Right atrium auricular region (tissue), 2 donors: ENCODE measurements at regions not wholly inside any gene's neighbourhood (a gene's known extent, or its start where the extent isn't known, plus 50 kb on each side); places are given as distances from the start of the nearest gene placed in this dataset.
"Not testable (repeated sequence)": the region's sequence is repeated elsewhere in the genome, so short reads cannot be mapped to it uniquely, and the experiment has no call there.

Experiments used
- DNase-seq: peaks from one replicate; pipeline ENCODE4 v3.0.0-alpha.2; 2019; ENCODE audit warnings: low spot score
- H3K27ac ChIP-seq, 2 donors: fragments of 200-600 bp; sonication (generic); 1 replicate in 1 of 2; 2 replicates in 1 of 2; pipeline ENCODE4 v1.5.1; 2016 to 2019
- H3K27me3 ChIP-seq, 2 donors: fragments of 200-600 bp; sonication (generic); one replicate each; pipeline versions ENCODE4 v1.5.1 to v1.6.0; 2017 to 2019
- H3K36me3 ChIP-seq: fragments of 200-600 bp; sonication (generic); one replicate; pipeline ENCODE4 v1.5.1; 2016
- H3K4me1 ChIP-seq, 2 donors: fragments of 200-600 bp; sonication (generic); one replicate each; pipeline versions ENCODE4 v1.5.1 to v1.6.0; 2017 to 2019
- H3K4me3 ChIP-seq, 2 donors: fragments of 200-600 bp; sonication (generic); 1 replicate in 1 of 2; 2 replicates in 1 of 2; pipeline ENCODE4 v1.5.1; 2017 to 2019; ENCODE audit warnings: mild to moderate bottlenecking in 1 of 2, moderate library complexity in 1 of 2
- H3K9me3 ChIP-seq, 2 donors: fragments of 200-600 bp; sonication (generic); one replicate each; pipeline ENCODE4 v1.5.1; 2019
- TF ChIP-seq, protein P1 (sequence below), 2 donors: fragments of 200-600 bp; sonication (generic); IDR thresholded peaks; one replicate each; pipeline ENCODE4 v1.5.1; 2019; ENCODE audit warnings: antibody characterized with exemption in 2 of 2

DNA sequence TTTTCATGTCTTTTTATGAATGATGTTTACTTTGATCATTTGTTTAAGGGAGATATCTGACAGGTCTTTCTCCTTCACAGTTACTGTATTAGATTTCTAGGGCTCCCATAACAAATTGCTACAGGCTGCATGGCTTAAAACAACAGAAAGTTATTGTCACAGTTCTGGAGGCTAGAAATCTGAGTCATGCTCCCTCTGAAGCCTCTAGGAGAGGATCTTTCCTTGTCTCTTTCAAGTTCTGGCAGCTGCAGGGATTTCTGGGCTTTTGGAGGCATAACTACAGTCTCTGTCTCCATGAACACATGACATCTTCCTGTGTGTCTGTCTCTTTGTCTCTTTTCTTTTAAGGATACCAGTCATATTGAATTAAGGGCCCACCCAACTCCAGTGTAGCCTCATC lies 557.3 kb upstream of the SEMA6A start:
- Histone ChIP-seq H3K36me3 (no peaks in the 10 kb centered on the region), H3K4me3 (no peak overlapping the region), H3K4me1 (no peaks in the 10 kb centered on the region), H3K27ac (no peak overlapping the region), H3K27me3 (no peaks in the 10 kb centered on the region), H3K9me3 (peaks cover 0 to 4% of the 10 kb centered on the region in 2 donors)
- TF ChIP-seq, protein P1, sequence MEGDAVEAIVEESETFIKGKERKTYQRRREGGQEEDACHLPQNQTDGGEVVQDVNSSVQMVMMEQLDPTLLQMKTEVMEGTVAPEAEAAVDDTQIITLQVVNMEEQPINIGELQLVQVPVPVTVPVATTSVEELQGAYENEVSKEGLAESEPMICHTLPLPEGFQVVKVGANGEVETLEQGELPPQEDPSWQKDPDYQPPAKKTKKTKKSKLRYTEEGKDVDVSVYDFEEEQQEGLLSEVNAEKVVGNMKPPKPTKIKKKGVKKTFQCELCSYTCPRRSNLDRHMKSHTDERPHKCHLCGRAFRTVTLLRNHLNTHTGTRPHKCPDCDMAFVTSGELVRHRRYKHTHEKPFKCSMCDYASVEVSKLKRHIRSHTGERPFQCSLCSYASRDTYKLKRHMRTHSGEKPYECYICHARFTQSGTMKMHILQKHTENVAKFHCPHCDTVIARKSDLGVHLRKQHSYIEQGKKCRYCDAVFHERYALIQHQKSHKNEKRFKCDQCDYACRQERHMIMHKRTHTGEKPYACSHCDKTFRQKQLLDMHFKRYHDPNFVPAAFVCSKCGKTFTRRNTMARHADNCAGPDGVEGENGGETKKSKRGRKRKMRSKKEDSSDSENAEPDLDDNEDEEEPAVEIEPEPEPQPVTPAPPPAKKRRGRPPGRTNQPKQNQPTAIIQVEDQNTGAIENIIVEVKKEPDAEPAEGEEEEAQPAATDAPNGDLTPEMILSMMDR (IDR thresholded peaks at IDR 0.05): no peak
- no peak for DNase-seq

- no peak for DNase-seq
- H3K4me3 ChIP-seq: no peak overlapping the region
- TF ChIP-seq, protein P1 (IDR thresholded peaks at IDR 0.05): no peak
- no peaks in the 10 kb centered on the region for H3K27me3 ChIP-seq
- H3K27ac ChIP-seq: no peak overlapping the region
- H3K4me1 ChIP-seq: no peaks in the 10 kb centered on the region
- peaks cover 0 to 4% of the 10 kb centered on the region in 2 donors for H3K9me3 ChIP-seq
- H3K36me3 ChIP-seq: no peaks in the 10 kb centered on the region
Measured at GRCh38 chr5:117131048-117131679, 556.5 kb upstream of the SEMA6A start.

DNA sequence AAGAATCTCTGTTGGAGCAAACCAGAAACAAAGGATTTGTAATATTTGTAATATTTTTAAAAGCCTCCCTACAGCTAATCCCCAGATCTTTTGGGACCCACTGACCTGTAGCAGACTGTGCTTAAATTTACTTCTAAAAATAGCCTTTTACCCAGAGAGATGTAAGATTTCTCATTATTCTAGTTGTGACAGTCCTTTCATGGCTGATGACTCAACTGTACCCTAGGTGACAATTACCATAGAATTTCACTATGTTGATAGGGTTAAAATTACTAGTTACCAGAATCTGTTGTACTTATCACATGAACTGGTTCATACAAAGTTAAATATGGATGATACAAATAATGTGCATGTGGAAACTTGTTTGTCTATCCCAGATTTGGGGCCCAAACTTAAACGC lies 543.9 kb upstream of the SEMA6A start:
- no peaks in the 10 kb centered on the region for H3K27me3 ChIP-seq
- no peak for DNase-seq
- TF ChIP-seq, protein P1 (IDR thresholded peaks at IDR 0.05): no peak
- no peaks in the 10 kb centered on the region for H3K9me3 ChIP-seq
- H3K4me3 ChIP-seq: no peak overlapping the region
- no peaks in the 10 kb centered on the region for H3K4me1 ChIP-seq
- H3K36me3 ChIP-seq: no peaks in the 10 kb centered on the region
- no peak overlapping the region for H3K27ac ChIP-seq

DNA sequence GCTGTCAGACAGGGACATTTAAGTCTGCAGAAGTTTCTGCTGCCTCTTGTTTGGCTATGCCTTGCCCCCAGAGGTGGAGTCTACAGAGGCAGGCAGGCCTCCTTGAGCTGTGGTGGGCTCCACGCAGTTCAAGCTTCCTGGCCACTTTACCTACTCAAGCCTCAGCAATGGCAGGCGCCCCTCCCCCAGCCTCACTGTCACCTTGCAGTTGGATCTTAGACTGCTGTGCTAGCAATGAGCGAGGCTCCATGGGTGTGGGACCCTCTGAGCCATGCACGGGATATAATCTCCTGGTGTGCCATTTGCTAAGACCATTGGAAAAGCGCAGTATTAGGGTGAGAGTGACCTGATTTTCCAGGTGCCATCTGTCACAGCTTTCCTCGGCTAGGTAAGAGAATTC lies 542.7 kb upstream of the SEMA6A start:
- H3K27me3 ChIP-seq, H3K4me1 ChIP-seq, DNase-seq, H3K27ac ChIP-seq, H3K9me3 ChIP-seq, H3K4me3 ChIP-seq, H3K36me3 ChIP-seq: not testable (repeated sequence)

GRCh38 chr5:117110548-117110947 lies 535.9 kb upstream of the SEMA6A start:
- no peaks in the 10 kb centered on the region for H3K4me1 ChIP-seq
- H3K4me3 ChIP-seq: no peak overlapping the region
- H3K27me3 ChIP-seq: no peaks in the 10 kb centered on the region
- H3K36me3 ChIP-seq: no peaks in the 10 kb centered on the region
- no peak for DNase-seq
- H3K9me3 ChIP-seq: no peaks in the 10 kb centered on the region
- H3K27ac ChIP-seq: no peak overlapping the region
- TF ChIP-seq, protein P1 (IDR thresholded peaks at IDR 0.05): no peak

DNA sequence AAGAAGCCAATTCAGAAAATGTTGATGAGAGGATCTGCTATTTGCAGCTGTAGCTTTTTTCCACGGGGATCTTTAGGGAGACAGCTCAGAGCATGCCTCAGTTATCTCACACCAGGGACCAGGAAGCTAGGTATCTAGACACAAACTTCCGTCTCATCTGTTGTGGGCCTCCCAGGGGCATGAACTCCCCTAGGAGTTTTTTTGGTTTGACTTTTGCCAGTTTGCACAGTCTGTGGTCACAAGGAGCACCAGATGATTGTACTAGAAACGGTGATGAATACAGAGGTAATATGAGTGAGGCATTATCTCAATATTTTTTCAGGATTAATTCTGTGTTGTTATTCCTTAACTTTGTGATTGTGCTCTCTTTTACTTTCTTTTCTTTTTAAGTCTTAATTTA lies 533.2 kb upstream of the SEMA6A start:
- DNase-seq: no peak
- no peaks in the 10 kb centered on the region for H3K9me3 ChIP-seq
- TF ChIP-seq, protein P1 (IDR thresholded peaks at IDR 0.05): no peak
- H3K27me3 ChIP-seq: no peaks in the 10 kb centered on the region
- no peak overlapping the region for H3K27ac ChIP-seq
- no peak overlapping the region for H3K4me3 ChIP-seq
- H3K4me1 ChIP-seq: no peaks in the 10 kb centered on the region
- H3K36me3 ChIP-seq: no peaks in the 10 kb centered on the region
